Activated naive CD4-positive, alpha-beta T cell treated with anti-CD3 and anti-CD28 coated beads, Interleukin-2, amount 50 U/mL, for 24 hours (primary cell): ENCODE measurements at regions not wholly inside any gene's neighbourhood (a gene's known extent, or its start where the extent isn't known, plus 50 kb on each side); places are given as distances from the start of the nearest gene placed in this dataset.
"Not testable (repeated sequence)": the region's sequence is repeated elsewhere in the genome, so short reads cannot be mapped to it uniquely, and the experiment has no call there.

Experiments
- H3K27ac Mint-ChIP-seq: one replicate; pipeline ENCODE4 v1.8.0; 2021; ENCODE audit warnings: mild to moderate bottlenecking, mixed read lengths
- H3K27me3 Mint-ChIP-seq: one replicate; pipeline ENCODE4 v1.8.0; 2021; ENCODE audit warnings: mixed read lengths
- H3K36me3 Mint-ChIP-seq: one replicate; pipeline ENCODE4 v1.8.0; 2021; ENCODE audit warnings: mixed read lengths
- H3K4me1 Mint-ChIP-seq: one replicate; pipeline ENCODE4 v1.8.0; 2021; ENCODE audit warnings: mixed read lengths
- H3K4me3 Mint-ChIP-seq: one replicate; pipeline ENCODE4 v1.8.0; 2021; ENCODE audit warnings: mild to moderate bottlenecking, mixed read lengths
- H3K9me3 Mint-ChIP-seq: one replicate; pipeline ENCODE4 v1.8.0; 2021; ENCODE audit warnings: mixed read lengths

DNA sequence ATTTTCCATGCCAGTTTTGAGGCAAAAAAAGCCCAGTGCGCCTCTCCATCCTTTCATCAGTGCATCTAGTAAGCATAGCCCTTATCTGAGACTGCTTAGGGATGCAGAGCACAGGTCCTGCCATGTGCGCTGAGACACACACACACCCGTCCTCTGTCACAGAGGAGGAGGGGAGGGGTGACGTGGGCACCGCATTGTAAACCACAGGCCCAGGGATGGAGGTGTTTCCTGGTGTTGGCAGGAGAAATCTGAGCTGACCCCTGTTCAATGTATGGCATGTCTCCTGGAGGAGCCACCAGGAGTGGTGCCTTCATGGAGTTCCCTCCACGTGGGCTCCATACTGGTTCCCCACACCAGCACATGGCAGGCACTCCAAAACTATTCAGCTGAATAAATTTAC is 65.8 kb upstream of the HELT start:
- H3K4me3 Mint-ChIP-seq = no peak overlapping the region

DNA sequence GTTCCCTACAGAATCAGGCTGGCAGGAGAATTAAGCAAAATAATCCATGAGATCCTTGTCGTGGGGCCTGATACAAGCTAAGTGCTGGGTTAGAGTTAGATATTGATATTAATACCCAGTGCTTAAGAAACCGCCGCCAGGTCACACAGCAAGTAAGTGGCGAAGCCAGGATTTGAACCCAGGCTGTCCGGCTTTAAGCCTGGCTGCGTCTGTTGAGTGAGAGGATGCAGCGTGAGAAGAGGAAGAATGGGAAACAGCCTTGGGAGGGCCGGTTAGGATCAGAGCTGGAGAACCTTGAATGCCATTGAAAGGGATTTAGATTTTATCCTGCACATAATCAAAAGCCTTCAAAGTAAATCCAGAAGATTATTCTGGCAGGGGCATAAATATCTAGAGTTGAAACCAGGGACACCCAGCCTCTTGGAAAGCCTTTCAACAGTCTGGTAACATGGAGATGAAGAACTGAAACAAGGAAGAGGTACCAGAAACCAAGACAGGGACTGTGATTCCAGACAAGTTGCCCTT is 64.8 kb upstream of the HELT start:
- no peak overlapping the region for H3K4me3 Mint-ChIP-seq
- no peaks in the 10 kb centered on the region for H3K9me3 Mint-ChIP-seq
- no peak overlapping the region for H3K27ac Mint-ChIP-seq
- no peaks in the 10 kb centered on the region for H3K4me1 Mint-ChIP-seq
- H3K36me3 Mint-ChIP-seq = no peaks in the 10 kb centered on the region
- H3K27me3 Mint-ChIP-seq = peaks cover 12% of the 10 kb centered on the region

More for the DNA sequence above, 65.8 kb upstream of the HELT start:
- Mint-ChIP-seq H3K4me1 (no peaks in the 10 kb centered on the region), H3K27ac (no peak overlapping the region), H3K36me3 (no peaks in the 10 kb centered on the region), H3K27me3 (peaks cover 16% of the 10 kb centered on the region), H3K9me3 (no peaks in the 10 kb centered on the region)

DNA sequence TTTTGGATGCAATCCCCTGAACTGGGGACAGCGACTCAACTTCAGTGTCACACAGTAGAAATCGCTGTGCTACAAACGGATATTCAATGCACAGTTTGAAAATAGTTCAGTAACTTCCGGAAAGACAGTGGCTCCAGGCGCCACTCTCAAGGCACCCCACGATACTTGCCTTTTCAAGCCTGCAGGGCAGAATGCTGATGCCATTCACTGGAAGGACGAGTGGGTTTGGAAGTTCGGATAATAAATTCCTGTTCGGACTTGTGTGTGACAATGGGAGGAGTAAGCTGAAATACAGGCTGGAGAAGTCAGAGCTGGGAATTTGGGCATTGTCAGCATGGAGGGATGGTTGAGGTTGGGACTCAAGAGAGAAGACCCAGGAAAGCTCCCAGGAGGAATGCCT is 64.3 kb upstream of the HELT start:
- H3K27ac Mint-ChIP-seq = no peak overlapping the region
- H3K36me3 Mint-ChIP-seq = no peaks in the 10 kb centered on the region
- peaks cover 9% of the 10 kb centered on the region for H3K27me3 Mint-ChIP-seq
- no peak overlapping the region for H3K4me3 Mint-ChIP-seq
- peaks cover 2% of the 10 kb centered on the region for H3K4me1 Mint-ChIP-seq
- H3K9me3 Mint-ChIP-seq = no peaks in the 10 kb centered on the region

DNA sequence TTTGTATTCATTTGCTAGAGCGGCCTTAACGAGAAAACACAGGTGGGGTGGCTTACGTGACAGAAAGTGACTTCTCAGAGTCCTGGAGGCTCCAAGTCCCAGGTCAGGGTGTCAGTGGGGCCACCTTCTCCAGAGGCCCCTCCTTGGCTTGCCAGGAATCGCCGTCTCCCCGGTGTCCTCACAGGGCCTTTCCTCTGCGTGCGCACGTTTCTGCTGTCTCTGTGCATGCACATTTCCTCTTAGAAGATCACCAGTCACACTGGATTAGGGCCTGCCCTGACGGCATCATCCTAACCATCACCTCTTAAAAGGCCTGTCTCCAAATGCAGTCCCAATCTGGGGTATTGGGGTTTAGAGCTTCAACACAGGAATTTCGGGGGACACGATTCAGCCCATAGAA is 63.8 kb upstream of the HELT start:
- Mint-ChIP-seq H3K27ac (no peak overlapping the region), H3K4me1 (peaks cover 3% of the 10 kb centered on the region), H3K4me3 (no peak overlapping the region), H3K27me3 (peaks cover 7% of the 10 kb centered on the region), H3K36me3 (no peaks in the 10 kb centered on the region), H3K9me3 (no peaks in the 10 kb centered on the region)

DNA sequence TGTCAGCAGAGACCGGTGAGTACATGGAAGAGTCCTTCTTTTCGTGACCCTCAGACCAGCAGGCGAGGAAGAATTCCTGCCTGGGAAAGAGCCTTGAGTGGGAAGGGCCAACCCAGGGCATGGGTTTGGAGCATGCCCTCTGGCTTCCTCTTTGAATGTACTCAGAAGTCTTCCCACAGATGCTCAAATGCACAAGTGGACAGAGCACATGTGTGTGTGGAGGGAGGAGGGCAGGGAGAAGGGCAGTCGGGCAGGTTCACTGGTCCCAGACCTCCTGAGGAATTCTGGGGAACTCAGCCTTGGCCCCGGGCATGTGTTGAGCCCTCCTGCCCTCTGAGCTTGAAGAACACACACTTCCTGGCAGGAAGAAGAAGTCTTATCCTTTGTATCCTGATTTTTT is 63.2 kb upstream of the HELT start:
- Mint-ChIP-seq H3K27me3 (peaks cover 2% of the 10 kb centered on the region), H3K4me1 (peaks cover 3% of the 10 kb centered on the region), H3K36me3 (no peaks in the 10 kb centered on the region), H3K4me3 (no peak overlapping the region), H3K27ac (no peak overlapping the region), H3K9me3 (no peaks in the 10 kb centered on the region)

DNA sequence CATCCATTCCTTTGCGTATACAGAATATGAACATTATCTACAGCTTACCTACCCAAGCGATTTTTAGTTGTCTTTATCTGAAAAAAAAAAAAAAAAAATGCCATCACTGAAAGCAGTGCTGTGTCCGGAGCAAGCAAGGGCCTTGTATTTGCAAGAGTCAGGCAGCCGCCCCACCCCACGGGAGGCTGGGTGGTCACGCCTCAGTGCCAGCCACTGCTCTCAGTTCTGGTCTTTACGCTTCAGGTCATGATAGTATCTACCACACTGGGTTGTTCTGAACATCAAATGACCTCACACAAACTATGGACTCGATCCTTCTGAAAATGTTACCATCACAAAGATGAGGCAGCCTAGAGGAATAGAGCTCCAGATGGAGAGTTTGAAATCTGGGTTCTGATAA is 62.7 kb upstream of the HELT start:
- Mint-ChIP-seq H3K27me3 (peaks cover 2% of the 10 kb centered on the region), H3K36me3 (no peaks in the 10 kb centered on the region), H3K27ac (no peak overlapping the region), H3K4me3 (no peak overlapping the region), H3K4me1 (peaks cover 3% of the 10 kb centered on the region), H3K9me3 (no peaks in the 10 kb centered on the region)

DNA sequence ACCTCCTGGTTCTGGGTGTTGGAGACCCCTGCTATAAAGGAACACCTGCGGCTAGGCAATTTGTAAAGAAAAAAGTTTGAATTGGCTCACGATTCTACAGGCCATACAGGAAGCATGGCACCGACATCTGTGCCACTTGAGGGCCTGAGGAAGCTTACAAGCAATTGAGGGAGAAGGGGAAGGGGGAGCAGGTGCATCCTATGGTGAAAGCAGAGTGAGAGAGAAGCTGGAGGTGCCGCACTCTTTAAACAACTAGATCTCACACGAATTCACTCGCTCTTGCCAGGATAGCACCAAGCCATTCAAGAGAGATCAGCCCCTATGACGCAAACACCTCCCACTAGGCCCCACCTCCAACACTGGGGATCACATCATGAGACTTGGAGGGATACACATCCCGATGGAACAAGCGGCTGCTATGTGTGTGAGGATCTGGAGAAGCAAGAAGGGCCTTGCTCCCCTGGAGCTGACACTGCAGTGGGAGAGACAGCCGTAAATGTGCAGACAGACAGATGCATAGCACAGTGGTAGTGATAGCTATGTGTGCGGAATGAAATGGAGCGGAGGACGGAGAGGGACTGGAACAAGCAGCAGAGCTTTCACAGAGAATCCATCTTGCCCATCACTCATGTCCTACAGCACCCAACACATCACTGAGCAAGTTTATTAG is 60.7 kb upstream of the HELT start:
- Mint-ChIP-seq H3K9me3 (no peaks in the 10 kb centered on the region), H3K4me1 (peaks cover 3% of the 10 kb centered on the region), H3K27ac (no peak overlapping the region), H3K27me3 (peaks cover 2% of the 10 kb centered on the region), H3K4me3 (no peak overlapping the region), H3K36me3 (no peaks in the 10 kb centered on the region)

DNA sequence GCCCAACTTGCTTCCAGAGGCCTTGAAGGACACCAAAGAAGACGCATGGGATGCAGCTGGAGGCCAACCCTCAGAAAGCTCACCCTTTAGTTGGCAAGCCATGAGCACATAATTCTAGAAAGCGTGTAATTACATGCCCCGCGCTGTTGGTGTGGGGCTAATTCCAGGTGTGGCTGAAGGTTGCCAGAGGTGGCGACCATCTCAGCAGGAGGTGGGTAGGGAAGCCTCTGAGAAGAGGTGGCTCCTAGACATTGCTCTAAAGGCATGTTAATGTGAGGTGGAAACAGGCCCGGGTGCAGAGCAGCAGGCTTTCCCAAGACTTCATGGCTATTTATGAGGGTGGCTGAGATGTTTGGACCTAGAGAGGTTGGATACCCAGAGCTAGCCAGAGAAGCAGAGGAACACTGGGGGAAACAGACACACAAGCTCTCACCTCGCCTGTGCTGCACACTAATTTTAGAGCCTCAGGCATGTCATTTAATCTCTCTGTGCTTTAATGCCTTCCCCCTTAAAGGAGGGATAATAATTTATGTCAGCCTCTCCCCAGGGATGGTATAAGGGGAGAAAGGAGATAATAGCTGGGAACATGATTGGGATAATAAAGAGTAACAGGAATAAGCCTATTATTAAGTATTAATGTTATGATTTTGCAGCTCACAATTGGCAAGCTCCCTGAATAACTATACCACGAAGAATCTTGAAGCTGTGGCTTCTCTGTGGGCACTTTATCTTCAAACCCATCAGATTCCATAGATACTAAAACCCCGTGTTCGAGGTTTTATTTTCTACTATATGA is 60.0 kb upstream of the HELT start:
- peaks cover 3% of the 10 kb centered on the region for H3K4me1 Mint-ChIP-seq
- H3K27ac Mint-ChIP-seq = no peak overlapping the region
- H3K36me3 Mint-ChIP-seq = no peaks in the 10 kb centered on the region
- peaks cover 2% of the 10 kb centered on the region for H3K27me3 Mint-ChIP-seq
- H3K9me3 Mint-ChIP-seq = no peaks in the 10 kb centered on the region
- H3K4me3 Mint-ChIP-seq = no peak overlapping the region

DNA sequence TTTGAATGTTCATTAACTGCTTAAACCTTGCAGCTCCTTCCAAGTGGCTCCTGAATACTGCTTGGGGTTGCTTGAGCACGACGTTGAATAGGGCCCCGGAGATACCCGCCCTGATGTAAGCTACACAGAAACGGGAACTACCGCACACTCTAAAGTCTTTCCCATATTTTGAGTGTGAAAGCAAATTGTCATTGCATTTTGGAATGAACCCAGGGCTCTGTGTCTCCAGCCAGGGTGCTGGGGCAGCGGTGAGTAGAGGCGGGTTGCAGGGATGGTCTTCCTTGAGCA is 59.4 kb upstream of the HELT start:
- no peaks in the 10 kb centered on the region for H3K36me3 Mint-ChIP-seq
- peaks cover 3% of the 10 kb centered on the region for H3K4me1 Mint-ChIP-seq
- no peaks in the 10 kb centered on the region for H3K27me3 Mint-ChIP-seq
- no peak overlapping the region for H3K4me3 Mint-ChIP-seq
- no peak overlapping the region for H3K27ac Mint-ChIP-seq
- no peaks in the 10 kb centered on the region for H3K9me3 Mint-ChIP-seq

DNA sequence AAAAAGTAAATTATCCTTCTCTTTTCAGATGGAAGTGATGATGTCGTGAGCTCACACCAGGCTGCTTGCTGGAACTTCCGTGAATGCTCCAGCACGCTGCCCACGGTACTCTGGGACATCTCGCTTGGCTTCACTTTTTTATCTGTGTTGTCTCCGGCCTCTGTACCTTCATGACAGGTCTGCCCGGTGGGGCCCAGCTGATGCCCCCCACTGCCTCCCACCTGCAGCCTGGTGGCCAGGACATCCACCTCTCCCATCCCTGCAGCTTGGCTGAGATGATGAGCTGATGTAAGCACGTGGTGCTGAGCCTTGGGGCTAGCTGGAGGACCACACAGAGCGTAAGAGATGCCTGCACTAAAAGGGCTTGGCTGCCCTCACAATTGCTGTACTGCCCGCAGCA is 59.0 kb upstream of the HELT start:
- H3K4me3 Mint-ChIP-seq = no peak overlapping the region
- H3K9me3 Mint-ChIP-seq = no peaks in the 10 kb centered on the region
- H3K4me1 Mint-ChIP-seq = peaks cover 3% of the 10 kb centered on the region
- no peaks in the 10 kb centered on the region for H3K36me3 Mint-ChIP-seq
- H3K27ac Mint-ChIP-seq = no peak overlapping the region
- H3K27me3 Mint-ChIP-seq = no peaks in the 10 kb centered on the region

DNA sequence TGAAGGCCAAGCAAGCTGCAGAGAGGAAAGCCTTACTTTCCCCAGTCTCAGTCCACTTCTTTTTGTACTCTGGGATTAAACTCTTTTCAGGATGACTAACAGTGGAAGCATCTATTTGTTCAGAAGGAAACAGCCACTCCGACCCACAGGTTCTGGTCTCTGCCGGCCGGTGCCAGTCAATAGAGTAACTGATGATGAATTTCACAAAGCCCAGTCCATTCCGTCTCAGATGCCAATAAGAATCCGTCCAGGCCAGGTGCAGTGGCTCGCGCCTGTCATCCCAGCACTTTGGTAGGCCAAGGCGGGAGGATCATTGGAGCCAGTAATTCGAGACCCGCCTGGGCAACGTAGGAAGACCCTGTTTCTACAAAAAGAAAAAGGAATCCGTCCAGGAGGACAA is 58.5 kb upstream of the HELT start:
- peaks cover 1% of the 10 kb centered on the region for H3K9me3 Mint-ChIP-seq
- no peaks in the 10 kb centered on the region for H3K36me3 Mint-ChIP-seq
- no peak overlapping the region for H3K4me3 Mint-ChIP-seq
- H3K27ac Mint-ChIP-seq = peak overlapping the region; percentile 24
- H3K27me3 Mint-ChIP-seq = no peaks in the 10 kb centered on the region
- peaks cover 4% of the 10 kb centered on the region for H3K4me1 Mint-ChIP-seq

DNA sequence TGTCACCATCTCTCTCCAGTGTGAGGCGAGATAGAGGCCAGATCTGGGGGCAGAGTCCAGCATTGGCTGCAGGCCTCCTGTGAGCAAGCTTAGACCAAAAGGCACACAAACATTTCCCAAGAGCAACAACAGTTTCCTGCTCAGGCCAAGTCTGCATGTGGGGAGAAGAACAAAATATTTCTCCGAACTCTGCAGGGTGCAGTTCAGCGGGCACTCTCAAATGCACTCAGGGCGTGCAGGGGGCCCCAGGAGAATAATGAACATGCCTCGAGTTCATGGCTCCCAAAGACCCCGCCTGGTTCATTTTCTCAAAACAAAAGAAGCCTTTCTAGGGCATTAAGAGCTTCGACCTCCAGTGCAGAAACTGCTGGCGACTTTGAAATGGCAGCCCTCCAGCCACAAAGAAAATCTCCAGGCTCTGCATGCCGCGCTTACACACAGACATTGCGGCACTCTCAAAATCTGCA is 57.8 kb upstream of the HELT start:
- H3K27ac Mint-ChIP-seq = no peak overlapping the region
- peaks cover 2% of the 10 kb centered on the region for H3K27me3 Mint-ChIP-seq
- peaks cover 7% of the 10 kb centered on the region for H3K4me1 Mint-ChIP-seq
- H3K36me3 Mint-ChIP-seq = peaks cover 2% of the 10 kb centered on the region
- H3K9me3 Mint-ChIP-seq = peaks cover 5% of the 10 kb centered on the region
- H3K4me3 Mint-ChIP-seq = no peak overlapping the region

DNA sequence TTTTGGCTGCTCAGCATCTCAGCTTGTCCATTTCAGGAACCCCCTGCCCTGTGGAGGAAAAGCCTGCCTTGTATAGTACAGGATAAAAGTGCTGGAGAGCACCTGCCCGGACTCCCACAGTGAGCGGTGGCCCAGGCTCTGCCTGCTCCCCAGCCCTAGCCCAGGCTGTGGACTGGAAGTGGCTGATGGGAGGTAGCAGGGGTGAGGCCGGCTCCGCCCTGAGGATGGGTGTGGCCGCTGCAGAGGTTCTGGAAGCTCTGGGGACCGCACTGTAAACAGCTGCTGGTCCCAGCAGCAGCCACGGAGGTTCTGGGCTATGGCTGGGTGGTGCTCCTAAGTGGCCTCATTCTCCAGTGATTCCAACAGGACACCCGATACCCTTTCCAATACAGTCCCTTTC is 56.6 kb upstream of the HELT start:
- H3K4me3 Mint-ChIP-seq = no peak overlapping the region
- H3K36me3 Mint-ChIP-seq = peaks cover 2% of the 10 kb centered on the region
- no peak overlapping the region for H3K27ac Mint-ChIP-seq
- H3K27me3 Mint-ChIP-seq = peaks cover 2% of the 10 kb centered on the region
- peaks cover 5% of the 10 kb centered on the region for H3K9me3 Mint-ChIP-seq
- H3K4me1 Mint-ChIP-seq = peaks cover 7% of the 10 kb centered on the region

DNA sequence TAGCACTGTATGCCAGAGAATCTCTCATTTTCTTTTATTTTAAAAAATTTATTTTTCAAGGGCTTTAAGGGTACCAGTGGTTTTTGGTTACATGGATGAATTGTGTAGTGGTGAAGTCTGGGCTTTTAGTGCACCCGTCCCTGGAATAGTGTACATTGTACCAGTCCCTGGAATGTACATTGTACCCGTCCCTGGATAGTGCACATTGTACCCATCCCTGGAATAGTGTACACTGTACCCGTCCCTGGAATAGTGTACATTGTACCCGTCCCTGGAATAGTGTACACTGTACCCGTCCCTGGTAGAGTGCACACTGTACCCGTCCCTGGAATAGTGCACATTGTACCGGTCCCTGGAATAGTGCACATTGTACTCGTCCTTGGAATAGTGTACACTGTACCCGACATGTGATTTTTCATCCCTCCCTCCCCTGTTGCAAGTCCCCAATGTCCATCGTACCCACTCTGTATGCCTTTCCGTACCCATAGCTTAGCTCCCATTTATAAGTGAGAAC is 56.1 kb upstream of the HELT start:
- H3K27ac Mint-ChIP-seq = no peak overlapping the region
- peaks cover 7% of the 10 kb centered on the region for H3K4me1 Mint-ChIP-seq
- H3K9me3 Mint-ChIP-seq = peaks cover 5% of the 10 kb centered on the region
- peaks cover 2% of the 10 kb centered on the region for H3K36me3 Mint-ChIP-seq
- H3K27me3 Mint-ChIP-seq = peaks cover 2% of the 10 kb centered on the region
- no peak overlapping the region for H3K4me3 Mint-ChIP-seq

DNA sequence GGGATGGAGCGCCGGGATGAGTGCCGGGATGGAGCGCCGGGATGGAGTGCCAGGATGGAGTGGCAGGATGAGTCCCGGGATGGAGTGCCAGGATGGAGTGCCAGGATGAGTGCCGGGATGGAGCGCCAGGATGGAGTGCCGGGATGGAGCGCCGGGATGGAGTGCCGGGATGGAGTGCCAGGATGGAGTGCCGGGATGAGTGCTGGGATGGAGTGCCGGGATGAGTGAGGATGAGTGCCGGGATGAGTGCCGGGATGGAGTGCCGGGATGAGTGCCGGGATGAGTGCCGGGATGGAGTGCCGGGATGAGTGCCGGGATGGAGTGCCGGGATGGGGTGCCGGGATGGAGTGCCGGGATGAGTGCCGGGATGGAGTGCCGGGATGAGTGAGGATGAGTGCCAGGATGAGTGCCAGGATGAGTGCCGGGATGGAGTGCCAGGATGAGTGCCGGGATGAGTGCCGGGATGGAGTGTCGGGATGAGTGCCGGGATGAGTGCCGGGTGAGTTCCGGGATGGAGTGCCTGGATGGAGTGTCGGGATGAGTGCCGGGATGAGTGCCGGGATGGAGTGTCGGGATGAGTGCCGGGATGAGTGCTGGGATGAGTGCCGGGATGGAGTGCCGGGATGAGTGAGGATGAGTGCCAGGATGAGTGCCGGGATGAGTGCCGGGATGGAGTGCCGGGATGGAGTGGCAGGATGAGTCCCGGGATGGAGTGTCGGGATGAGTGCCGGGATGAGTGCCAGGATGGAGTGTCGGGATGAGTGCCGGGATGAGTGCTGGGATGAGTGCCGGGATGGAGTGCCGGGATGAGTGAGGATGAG is 52.9 kb upstream of the HELT start:
- Mint-ChIP-seq H3K27ac (peak overlapping the region; percentile 100), H3K4me3 (peak overlapping the region; percentile 71)
- H3K27me3 Mint-ChIP-seq, H3K9me3 Mint-ChIP-seq, H3K36me3 Mint-ChIP-seq, H3K4me1 Mint-ChIP-seq: not testable (repeated sequence)
